WTC11 (cell line): ENCODE measurements at regions not wholly inside any gene's neighbourhood (a gene's known extent, or its start where the extent isn't known, plus 50 kb on each side); places are given as distances from the start of the nearest gene placed in this dataset.

Experiments used
- OVOL2 ChIP-seq: fragments of 250-450 bp; sonication (Bioruptor Pico); IDR thresholded peaks from 2 replicates; pipeline ENCODE4 v1.9.0; 2021; ENCODE audit warnings: mild to moderate bottlenecking, borderline replicate concordance
- ZBTB21 ChIP-seq: sonication (generic); formaldehyde crosslinking; IDR thresholded peaks from 2 replicates; pipeline ENCODE4 v1.8.1; 2023; ENCODE audit warnings: mild to moderate bottlenecking, missing genetic modification reagents, borderline replicate concordance
- ZNF263 ChIP-seq: sonication (generic); formaldehyde crosslinking; IDR thresholded peaks from 2 replicates; pipeline ENCODE4 v1.8.1; 2022; ENCODE audit warnings: low read depth, mild to moderate bottlenecking, moderate library complexity, missing genetic modification reagents

- TF ChIP-seq OVOL2 (CRISPR knock-in tag) (no peak), ZNF263 (CRISPR knock-in tag) (no peak), ZBTB21 (CRISPR knock-in tag) (no peak)
These were observed 126.6 kb downstream of the ACTL8 start for GRCh38 chr1:17881761-17882160.
